B cell (primary cell): ENCODE measurements at regions not wholly inside any gene's neighbourhood (a gene's known extent, or its start where the extent isn't known, plus 50 kb on each side); places are given as distances from the start of the nearest gene placed in this dataset.

ENCODE experiments used
- ATAC-seq: fragments of 200-7000 bp; cut with Tn5 transposase; one replicate; pipeline ENCODE4 v1.10.0; 2021; ENCODE audit warnings: low read depth, mild to moderate bottlenecking, moderate number of reproducible peaks, moderate library complexity
- CTCF ChIA-PET: fragments of 350-600 bp; sonication (Branson Sonifier 250); formaldehyde crosslinking; loops from one replicate; lab custom pipeline; 2021; ENCODE audit warnings: antibody characterized with exemption, inconsistent platforms; lab: Charles Lee
- POLR2A ChIA-PET: fragments of 350-600 bp; sonication (Branson Sonifier 250); formaldehyde crosslinking; loops from one replicate; lab custom pipeline; 2021; ENCODE audit warnings: antibody characterized with exemption; lab: Charles Lee
- DNase-seq: peaks from one replicate; pipeline ENCODE4 v3.0.0; 2013
- H2AFZ ChIP-seq: 2 replicates; pipeline ENCODE4 v1.6.1; 2012; ENCODE audit warnings: mild to moderate bottlenecking, low read depth, low read length; ENCODE audit not compliant: insufficient read depth, poor library complexity, severe bottlenecking
- H3K27ac ChIP-seq, 2 donors: 1 replicate in 1 of 2; 2 replicates in 1 of 2; pipeline ENCODE4 v1.5.1; 2012 to 2013; ENCODE audit warnings: low read length in 2 of 2, mild to moderate bottlenecking in 2 of 2, moderate library complexity in 1 of 2
- H3K27me3 ChIP-seq, 4 experiments: fragments of 200-600 bp in 1 of 4; sonication (generic) in 1 of 4; replicated peaks in 1 of 4; 1 replicate in 2 of 4; 2 replicates in 2 of 4; pipeline versions ENCODE4 v1.6.1 to v1.7.0; 2013 to 2016; ENCODE audit warnings: low read length in 3 of 4, mild to moderate bottlenecking in 2 of 4, mixed read lengths in 1 of 4, moderate library complexity in 1 of 4; ENCODE audit not compliant: insufficient read depth in 4 of 4, control insufficient read depth in 3 of 4; ENCODE audit errors: control extremely low read depth in 1 of 4
- H3K36me3 ChIP-seq, 2 experiments: replicated peaks in 1 of 2; 1 replicate in 1 of 2; 2 replicates in 1 of 2; pipeline versions ENCODE4 v1.6.1 to v1.7.1; 2013; ENCODE audit warnings: low read length in 1 of 2; ENCODE audit not compliant: insufficient read depth in 2 of 2, control insufficient read depth in 1 of 2; ENCODE audit errors: control extremely low read depth in 1 of 2, extremely low read depth in 1 of 2
- H3K4me1 ChIP-seq, 2 donors: fragments of 200-600 bp in 1 of 2; sonication (generic) in 1 of 2; 1 replicate in 1 of 2; 2 replicates in 1 of 2; pipeline versions ENCODE4 v1.5.1 to v1.6.1; 2013 to 2017; ENCODE audit warnings: low read length in 2 of 2; ENCODE audit not compliant: control insufficient read depth in 2 of 2, insufficient read depth in 2 of 2
- H3K4me2 ChIP-seq: replicated peaks from 2 replicates; pipeline ENCODE3; 2012; ENCODE audit warnings: mild to moderate bottlenecking, low read depth, low read length; ENCODE audit not compliant: poor library complexity, severe bottlenecking
- H3K4me3 ChIP-seq, 5 experiments: fragments of 200-600 bp in 1 of 5; sonication (generic) in 1 of 5; 1 replicate in 3 of 5; 2 replicates in 2 of 5; pipeline versions ENCODE4 v1.5.1 to v1.7.0; 2011 to 2016; ENCODE audit warnings: low read length in 4 of 5, mild to moderate bottlenecking in 4 of 5, low read depth in 2 of 5, control low read depth in 1 of 5, moderate library complexity in 1 of 5; ENCODE audit not compliant: insufficient read depth in 1 of 5; ENCODE audit errors: control extremely low read depth in 1 of 5, extremely low read depth in 1 of 5
- H3K79me2 ChIP-seq: fragments of 200-600 bp; sonication (generic); one replicate; pipeline ENCODE4 v1.6.0; 2016; ENCODE audit warnings: low read length; ENCODE audit not compliant: control insufficient read depth, insufficient read depth
- H3K9ac ChIP-seq: fragments of 200-600 bp; sonication (generic); 2 replicates; pipeline ENCODE4 v1.6.1; 2017; ENCODE audit warnings: mild to moderate bottlenecking, low read length, moderate library complexity
- H3K9me3 ChIP-seq, 3 donors: one replicate each; pipeline versions ENCODE4 v1.6.1 to v1.7.1; 2013; ENCODE audit warnings: low read length in 2 of 3; ENCODE audit not compliant: control insufficient read depth in 2 of 3, insufficient read depth in 1 of 3; ENCODE audit errors: control extremely low read depth in 1 of 3
- H4K20me1 ChIP-seq: 2 replicates; pipeline ENCODE4 v1.6.0; 2012; ENCODE audit warnings: mild to moderate bottlenecking, low read length; ENCODE audit not compliant: insufficient read depth, control insufficient read depth, poor library complexity, severe bottlenecking
- H3K27ac Mint-ChIP-seq: one replicate; pipeline ENCODE4 v1.8.0; 2021; ENCODE audit warnings: mixed read lengths
- H3K27me3 Mint-ChIP-seq: one replicate; pipeline ENCODE4 v1.8.0; 2021; ENCODE audit warnings: mixed read lengths
- H3K4me1 Mint-ChIP-seq: one replicate; pipeline ENCODE4 v1.8.0; 2021; ENCODE audit warnings: mixed read lengths
- H3K4me3 Mint-ChIP-seq: one replicate; pipeline ENCODE4 v1.8.0; 2021; ENCODE audit warnings: mixed read lengths
- H3K9me3 Mint-ChIP-seq: one replicate; pipeline ENCODE4 v1.8.0; 2022; ENCODE audit warnings: mixed read lengths; ENCODE audit not compliant: insufficient read depth
- CTCF ChIP-seq: fragments of 200-600 bp; IDR thresholded peaks from one replicate; pipeline ENCODE4 v1.8.0; 2022; ENCODE audit warnings: antibody characterized with exemption, mild to moderate bottlenecking
- EZH2 ChIP-seq: IDR thresholded peaks from 2 replicates; pipeline ENCODE4 v1.6.1; 2012; ENCODE audit warnings: borderline replicate concordance, low read depth, mild to moderate bottlenecking, moderate library complexity, low read length; ENCODE audit not compliant: insufficient read depth, poor library complexity, severe bottlenecking
- WGBS: methylation state at CpG from one replicate; pipeline ENCODE4 v1.1.5; 2013; ENCODE audit warnings: missing lambda C conversion rate; ENCODE audit not compliant: insufficient coverage; 5-methylcytosine and 5-hydroxymethylcytosine counted together
- intact Hi-C: fragments of 100-400 bp; cut with micrococcal nuclease; formaldehyde crosslinking; loops from one replicate; pipeline ENCODE4 v1.10.0; 2022

GRCh38 chr13:72462166-72462565 lies 265.3 kb downstream of the MZT1 start:
- no peak overlapping the region for H2AFZ ChIP-seq
- H3K4me3 Mint-ChIP-seq = no peak overlapping the region
- H3K27me3 ChIP-seq = no peaks in the 10 kb centered on the region
- H3K27me3 Mint-ChIP-seq = no peaks in the 10 kb centered on the region
- H3K9me3 ChIP-seq = peaks cover 0 to 5% (median 1%) of the 10 kb centered on the region in 3 donors
- no peak for DNase-seq
- H4K20me1 ChIP-seq = no peaks in the 10 kb centered on the region
- no peak for ATAC-seq
- no peaks in the 10 kb centered on the region for H3K4me1 ChIP-seq
- no peaks in the 10 kb centered on the region for H3K9me3 Mint-ChIP-seq
- ChIA-PET CTCF (no interaction called here), POLR2A (no interaction called here)
- no peaks in the 10 kb centered on the region for H3K79me2 ChIP-seq
- no peak for TF ChIP-seq CTCF
- no peak for TF ChIP-seq EZH2
- H3K9ac ChIP-seq = no peak overlapping the region
- H3K4me2 ChIP-seq = no peak overlapping the region
- intact Hi-C loops = no loop called here
- no peaks in the 10 kb centered on the region for H3K4me1 Mint-ChIP-seq
- no peak overlapping the region for H3K27ac Mint-ChIP-seq
- no peak overlapping the region for H3K27ac ChIP-seq
- H3K4me3 ChIP-seq = no peak overlapping the region
- H3K36me3 ChIP-seq = no peaks in the 10 kb centered on the region

- CTCF ChIA-PET = no interaction called here
- no peaks in the 10 kb centered on the region for H3K9me3 Mint-ChIP-seq
- WGBS = 67% methylated on average over 1 of the region's 1 CpG
Observed at GRCh38 chr13:72458701-72459100, 268.7 kb downstream of the MZT1 start.

More at GRCh38 chr13:72458701-72459100, 268.7 kb downstream of the MZT1 start:
- H3K27ac Mint-ChIP-seq = no peak overlapping the region
- no peak for ATAC-seq
- H3K27ac ChIP-seq = no peak overlapping the region
- no peaks in the 10 kb centered on the region for H3K4me1 Mint-ChIP-seq
- no peak overlapping the region for H3K4me3 ChIP-seq
- H3K4me3 Mint-ChIP-seq = no peak overlapping the region
- H3K36me3 ChIP-seq = no peaks in the 10 kb centered on the region
- no peak for TF ChIP-seq EZH2
- no peaks in the 10 kb centered on the region for H3K27me3 Mint-ChIP-seq
- no peaks in the 10 kb centered on the region for H3K4me1 ChIP-seq
- no peak overlapping the region for H2AFZ ChIP-seq
- intact Hi-C loops = no loop called here
- no peaks in the 10 kb centered on the region for H3K27me3 ChIP-seq
- DNase-seq = no peak
- H4K20me1 ChIP-seq = no peaks in the 10 kb centered on the region
- H3K9ac ChIP-seq = no peak overlapping the region
- H3K79me2 ChIP-seq = no peaks in the 10 kb centered on the region
- POLR2A ChIA-PET = no interaction called here
- no peak overlapping the region for H3K4me2 ChIP-seq
- H3K9me3 ChIP-seq = peaks cover 0 to 9% (median 0%) of the 10 kb centered on the region in 3 donors
